ENCODE measurements at regions not wholly inside any gene's neighbourhood (a gene's known extent, or its start where the extent isn't known, plus 50 kb on each side); places are given as distances from the start of the nearest gene placed in this dataset.

GRCh38 chr4:23730998-23731397, 158.8 kb downstream of the PPARGC1A start:
- intact Hi-C loops (cut with DNase I): no loop called here
- TF ChIP-seq POLR2AphosphoS5 (IDR thresholded peaks at IDR 0.05) (no peak), CTCF (IDR thresholded peaks at IDR 0.05) (no peak), EP300 (IDR thresholded peaks at IDR 0.05) (no peak), POLR2A (IDR thresholded peaks at IDR 0.05) (no peak)
- H3K27me3 ChIP-seq: no peaks in the 10 kb centered on the region
- H3K36me3 ChIP-seq: no peaks in the 10 kb centered on the region
- H3K9me3 ChIP-seq: no peaks in the 10 kb centered on the region
- H3K4me1 ChIP-seq: peaks cover 0 to 10% (median 0%) of the 10 kb centered on the region in 4 donors
- no peak overlapping the region for H3K4me3 ChIP-seq
- no peak for DNase-seq
- H3K27ac ChIP-seq: no peak overlapping the region

DNA sequence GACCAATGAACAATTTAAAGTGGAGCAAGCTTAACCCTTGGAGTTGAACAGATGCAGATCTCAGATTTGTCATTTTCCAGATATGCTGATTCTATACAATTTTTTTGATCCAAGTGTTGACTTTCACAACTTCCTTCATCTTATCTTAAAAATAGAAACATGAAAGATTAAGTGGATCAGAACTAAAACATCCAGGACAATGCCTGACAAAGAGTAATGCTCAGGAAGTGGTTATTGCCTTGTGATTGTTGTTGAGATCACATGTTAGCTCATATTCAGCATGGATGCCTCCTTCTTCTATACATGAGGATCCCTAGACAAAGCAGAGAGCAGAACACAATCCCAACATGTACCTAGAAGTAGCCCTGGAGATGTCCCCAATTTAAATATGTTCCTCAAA, 160.9 kb downstream of the PPARGC1A start:
- no peak for TF ChIP-seq CTCF (IDR thresholded peaks at IDR 0.05)
- TF ChIP-seq POLR2A (IDR thresholded peaks at IDR 0.05): no peak
- no peak for TF ChIP-seq EP300 (IDR thresholded peaks at IDR 0.05)
- no peak for TF ChIP-seq POLR2AphosphoS5 (IDR thresholded peaks at IDR 0.05)
- intact Hi-C loops (cut with DNase I): no loop called here
- Histone ChIP-seq H3K27me3 (no peaks in the 10 kb centered on the region), H3K36me3 (no peaks in the 10 kb centered on the region), H3K4me1 (peaks cover 0 to 10% (median 0%) of the 10 kb centered on the region in 4 donors), H3K27ac (no peak overlapping the region), H3K4me3 (no peak overlapping the region), H3K9me3 (no peaks in the 10 kb centered on the region)
- no peak for DNase-seq

GRCh38 chr4:23728393-23728792, 161.5 kb downstream of the PPARGC1A start:
- intact Hi-C loops (cut with DNase I): no loop called here
- H3K4me1 ChIP-seq: peaks cover 0 to 10% (median 0%) of the 10 kb centered on the region in 4 donors
- no peaks in the 10 kb centered on the region for H3K27me3 ChIP-seq
- H3K9me3 ChIP-seq: no peaks in the 10 kb centered on the region
- no peak for DNase-seq
- H3K4me3 ChIP-seq: no peak overlapping the region
- no peak for TF ChIP-seq POLR2A (IDR thresholded peaks at IDR 0.05)
- TF ChIP-seq EP300 (IDR thresholded peaks at IDR 0.05): no peak
- TF ChIP-seq CTCF (IDR thresholded peaks at IDR 0.05): no peak
- TF ChIP-seq POLR2AphosphoS5 (IDR thresholded peaks at IDR 0.05): no peak
- H3K36me3 ChIP-seq: no peaks in the 10 kb centered on the region
- no peak overlapping the region for H3K27ac ChIP-seq

GRCh38 chr4:23720556-23720955, 169.3 kb downstream of the PPARGC1A start:
- intact Hi-C loops (cut with DNase I): no loop called here
- Histone ChIP-seq H3K4me3 (no peak overlapping the region), H3K9me3 (no peaks in the 10 kb centered on the region), H3K27me3 (no peaks in the 10 kb centered on the region), H3K4me1 (no peaks in the 10 kb centered on the region), H3K27ac (no peak overlapping the region), H3K36me3 (no peaks in the 10 kb centered on the region)
- no peak for DNase-seq
- 85 to 91% methylated on average over 2 of the region's 2 CpGs for WGBS, 2 donors
- no peak for TF ChIP-seq CTCF (IDR thresholded peaks at IDR 0.05)
- TF ChIP-seq POLR2AphosphoS5 (IDR thresholded peaks at IDR 0.05): no peak
- TF ChIP-seq POLR2A (IDR thresholded peaks at IDR 0.05): no peak
- TF ChIP-seq EP300 (IDR thresholded peaks at IDR 0.05): no peak

DNA sequence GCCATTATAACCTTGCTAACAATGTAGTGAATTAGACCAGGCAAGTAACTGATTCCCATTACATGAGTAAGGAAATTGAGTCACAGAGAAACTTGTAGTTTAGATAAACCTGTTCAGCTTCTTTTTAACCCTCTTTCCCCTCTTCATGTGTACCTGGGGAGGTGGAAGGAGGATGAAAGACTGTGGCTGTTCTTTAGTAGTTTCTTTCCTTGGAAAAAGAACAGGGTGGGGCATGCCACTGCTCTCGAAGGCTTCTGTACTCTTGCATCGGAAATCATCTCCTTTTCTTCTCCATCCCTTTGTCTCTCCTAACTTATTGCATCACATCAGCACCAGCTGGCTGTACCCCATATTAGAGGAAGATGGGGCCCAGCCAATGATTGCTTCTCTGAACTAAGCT, 171.4 kb downstream of the PPARGC1A start:
- no peaks in the 10 kb centered on the region for H3K36me3 ChIP-seq
- TF ChIP-seq EP300 (IDR thresholded peaks at IDR 0.05) (no peak), POLR2A (IDR thresholded peaks at IDR 0.05) (no peak), CTCF (IDR thresholded peaks at IDR 0.05) (no peak), POLR2AphosphoS5 (IDR thresholded peaks at IDR 0.05) (no peak)
- WGBS, 2 donors: 27 to 78% methylated on average over 2 of the region's 2 CpGs
- H3K27me3 ChIP-seq: no peaks in the 10 kb centered on the region
- no peaks in the 10 kb centered on the region for H3K4me1 ChIP-seq
- H3K27ac ChIP-seq: no peak overlapping the region
- no peaks in the 10 kb centered on the region for H3K9me3 ChIP-seq
- intact Hi-C loops (cut with DNase I): no loop called here
- H3K4me3 ChIP-seq: no peak overlapping the region
- DNase-seq: no peak
